ENCODE measurements at regions not wholly inside any gene's neighbourhood (a gene's known extent, or its start where the extent isn't known, plus 50 kb on each side); places are given as distances from the start of the nearest gene placed in this dataset.

DNA sequence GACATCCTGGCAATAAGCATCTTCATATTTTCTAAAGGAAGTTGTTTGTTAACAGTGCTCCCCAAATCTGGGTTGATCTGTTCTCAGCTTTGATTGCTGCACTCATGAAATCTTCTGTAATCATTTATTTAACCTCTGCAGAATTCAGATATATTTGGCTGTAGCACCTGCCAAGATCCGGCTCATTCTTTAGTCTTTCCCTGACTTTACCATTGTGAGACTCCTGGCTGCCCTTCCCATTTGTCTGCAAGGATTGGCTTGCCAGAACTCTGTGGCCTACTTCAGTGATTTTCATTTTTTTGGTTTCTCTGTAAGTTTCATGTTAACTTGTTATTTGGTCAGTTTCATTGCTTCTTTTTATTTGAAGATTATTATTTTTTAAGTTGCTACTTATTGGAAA, 191.2 kb upstream of the PLXNC1 start:
- no peak overlapping the region for H3K4me3 ChIP-seq (ENCODE audit: low read depth, low read length)
- peak; percentile 78 for DNase-seq (ENCODE audit: low read depth)
- TF ChIP-seq, protein P1, sequence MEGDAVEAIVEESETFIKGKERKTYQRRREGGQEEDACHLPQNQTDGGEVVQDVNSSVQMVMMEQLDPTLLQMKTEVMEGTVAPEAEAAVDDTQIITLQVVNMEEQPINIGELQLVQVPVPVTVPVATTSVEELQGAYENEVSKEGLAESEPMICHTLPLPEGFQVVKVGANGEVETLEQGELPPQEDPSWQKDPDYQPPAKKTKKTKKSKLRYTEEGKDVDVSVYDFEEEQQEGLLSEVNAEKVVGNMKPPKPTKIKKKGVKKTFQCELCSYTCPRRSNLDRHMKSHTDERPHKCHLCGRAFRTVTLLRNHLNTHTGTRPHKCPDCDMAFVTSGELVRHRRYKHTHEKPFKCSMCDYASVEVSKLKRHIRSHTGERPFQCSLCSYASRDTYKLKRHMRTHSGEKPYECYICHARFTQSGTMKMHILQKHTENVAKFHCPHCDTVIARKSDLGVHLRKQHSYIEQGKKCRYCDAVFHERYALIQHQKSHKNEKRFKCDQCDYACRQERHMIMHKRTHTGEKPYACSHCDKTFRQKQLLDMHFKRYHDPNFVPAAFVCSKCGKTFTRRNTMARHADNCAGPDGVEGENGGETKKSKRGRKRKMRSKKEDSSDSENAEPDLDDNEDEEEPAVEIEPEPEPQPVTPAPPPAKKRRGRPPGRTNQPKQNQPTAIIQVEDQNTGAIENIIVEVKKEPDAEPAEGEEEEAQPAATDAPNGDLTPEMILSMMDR (IDR thresholded peaks at IDR 0.05; ENCODE audit: insufficient read depth, low read length): no peak

DNA sequence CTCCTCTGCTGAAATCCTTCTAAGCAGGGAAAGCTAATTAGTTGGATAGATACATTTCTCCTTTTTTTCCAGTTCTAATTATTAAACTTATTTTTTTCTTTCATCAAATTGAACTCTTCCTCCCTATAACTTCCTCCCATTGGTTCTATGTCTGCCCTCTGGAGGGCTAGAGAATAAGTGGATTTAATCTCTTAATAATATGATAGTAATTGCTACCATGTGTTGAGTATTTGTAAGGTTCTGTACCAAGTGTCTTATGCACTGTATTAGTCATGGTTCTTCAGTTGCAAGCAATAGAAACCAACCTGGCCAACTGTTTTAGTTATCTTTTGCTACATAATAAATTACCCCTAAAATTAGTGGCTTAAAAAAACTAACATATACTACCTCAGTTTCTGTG, 190.5 kb upstream of the PLXNC1 start:
- peak; percentile 54 for DNase-seq (ENCODE audit: low read depth)
- no peak overlapping the region for H3K4me3 ChIP-seq (ENCODE audit: low read depth, low read length)
- TF ChIP-seq, protein P1 (IDR thresholded peaks at IDR 0.05; ENCODE audit: insufficient read depth, low read length): peak; percentile 8

DNA sequence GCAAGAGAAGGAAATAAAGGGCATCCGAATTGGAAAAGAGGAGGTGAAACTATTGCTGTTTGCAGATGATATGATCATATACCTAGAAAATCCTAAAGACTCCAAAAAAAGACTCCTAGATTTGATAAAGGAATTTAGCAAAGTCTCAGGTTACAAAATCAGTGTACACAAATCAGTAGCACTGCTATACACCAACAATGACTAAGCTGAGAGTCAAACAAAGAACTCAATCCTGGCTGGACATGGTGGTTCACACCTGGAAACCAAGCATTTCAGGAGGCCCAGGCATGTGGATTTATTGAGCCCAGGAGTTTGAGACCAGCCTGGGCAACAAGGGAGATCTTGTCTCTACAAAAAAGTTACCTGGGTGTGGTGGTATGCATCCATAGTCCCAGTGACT, 188.7 kb upstream of the PLXNC1 start:
- H3K4me3 ChIP-seq (ENCODE audit: low read depth, low read length): no peak overlapping the region
- DNase-seq (ENCODE audit: low read depth): no peak

DNA sequence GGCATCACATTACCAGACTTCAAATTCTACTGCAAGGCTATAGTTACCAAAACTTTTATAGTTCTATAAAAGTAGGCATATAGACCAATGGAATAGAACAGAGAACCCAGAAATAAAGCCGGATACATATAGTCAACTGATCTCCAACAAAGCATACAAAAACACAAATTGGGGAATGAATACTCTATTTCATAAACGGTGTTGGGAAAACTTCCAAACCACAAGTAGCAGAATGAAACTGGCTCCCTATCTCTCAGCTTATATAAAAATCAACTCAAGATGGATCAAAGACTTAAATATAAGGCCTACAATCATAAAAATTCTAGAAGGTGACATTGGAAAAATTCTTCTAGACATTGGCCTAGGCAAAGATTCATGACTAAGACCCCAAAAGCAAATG, 187.9 kb upstream of the PLXNC1 start:
- no peak overlapping the region for H3K4me3 ChIP-seq (ENCODE audit: low read depth, low read length)
- DNase-seq (ENCODE audit: low read depth): no peak
- TF ChIP-seq, protein P1 (IDR thresholded peaks at IDR 0.05; ENCODE audit: insufficient read depth, low read length): no peak

More for the DNA sequence above, 188.7 kb upstream of the PLXNC1 start:
- TF ChIP-seq, protein P1 (IDR thresholded peaks at IDR 0.05; ENCODE audit: insufficient read depth, low read length): no peak

DNA sequence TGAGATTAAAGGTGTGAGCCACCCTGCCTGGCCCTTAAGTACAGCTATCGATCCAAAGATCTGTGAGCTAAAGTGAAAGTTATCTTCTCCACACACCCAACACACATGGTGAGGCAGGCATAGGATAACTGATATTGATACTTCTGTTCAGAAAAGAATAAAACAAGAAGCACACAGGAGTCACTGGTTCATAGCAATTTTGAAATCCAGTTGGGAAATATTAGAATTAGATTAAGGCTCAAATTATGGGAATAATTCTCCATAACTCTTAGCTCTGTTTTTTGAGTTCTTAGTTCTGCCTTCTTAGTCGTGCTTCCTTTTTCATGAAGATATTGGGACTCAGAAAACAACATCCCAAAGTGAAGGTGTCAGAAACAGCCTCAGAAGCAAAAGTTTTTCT, 186.0 kb upstream of the PLXNC1 start:
- DNase-seq (ENCODE audit: low read depth): no peak
- TF ChIP-seq, protein P1 (IDR thresholded peaks at IDR 0.05; ENCODE audit: insufficient read depth, low read length): no peak
- no peak overlapping the region for H3K4me3 ChIP-seq (ENCODE audit: low read depth, low read length)

DNA sequence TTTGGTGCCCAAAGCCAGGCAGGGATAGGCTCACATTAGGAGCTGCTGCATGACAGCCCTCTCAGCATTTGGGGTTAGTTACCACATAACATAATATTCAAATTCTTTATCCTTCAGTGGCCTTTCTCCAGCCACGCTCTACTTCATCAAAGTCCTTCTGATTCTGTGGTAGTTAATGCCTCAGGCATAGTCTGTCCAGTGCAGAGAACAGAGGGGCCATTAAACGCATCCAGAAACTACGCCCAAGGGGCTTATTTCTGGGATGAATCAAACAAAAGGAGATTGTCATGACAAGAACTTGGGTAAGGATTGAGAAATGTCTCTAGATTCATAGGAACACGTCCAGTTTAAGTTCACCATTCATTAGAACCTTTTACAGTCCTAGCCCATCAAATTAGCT, 183.4 kb upstream of the PLXNC1 start:
- TF ChIP-seq, protein P1 (IDR thresholded peaks at IDR 0.05; ENCODE audit: insufficient read depth, low read length): no peak
- no peak overlapping the region for H3K4me3 ChIP-seq (ENCODE audit: low read depth, low read length)
- no peak for DNase-seq (ENCODE audit: low read depth)

DNA sequence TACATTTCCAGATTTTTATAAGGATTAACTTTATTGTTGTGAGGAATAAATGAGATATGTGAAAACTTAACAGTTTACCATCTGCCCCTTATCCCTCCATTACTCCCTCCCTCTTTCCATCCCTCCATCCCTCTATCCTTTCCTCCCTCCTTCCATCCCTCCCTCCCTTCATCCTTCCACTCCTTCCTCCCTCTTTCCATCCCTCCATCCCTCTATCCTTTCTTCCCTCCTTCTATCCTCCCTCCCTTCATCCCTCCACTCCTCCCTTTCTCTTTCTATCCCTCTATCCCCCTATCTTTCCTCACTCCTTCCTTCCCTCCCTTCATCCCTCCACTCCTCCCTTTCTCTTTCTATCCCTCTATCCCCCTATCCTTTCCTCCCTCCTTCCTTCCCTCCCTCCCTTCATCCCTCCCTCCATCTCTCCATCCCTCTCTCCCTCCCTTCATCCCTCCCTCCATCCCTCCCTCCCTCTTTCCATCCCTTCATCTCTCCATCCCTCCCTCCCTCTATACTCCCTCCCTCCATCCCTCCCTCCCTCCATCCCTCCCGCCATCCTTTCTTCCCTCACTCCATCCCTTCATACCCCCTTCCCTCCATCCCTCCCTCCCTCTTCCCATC, 181.8 kb upstream of the PLXNC1 start:
- no peak overlapping the region for H3K4me3 ChIP-seq (ENCODE audit: low read depth, low read length)
- TF ChIP-seq, protein P1 (IDR thresholded peaks at IDR 0.05; ENCODE audit: insufficient read depth, low read length): no peak
- no peak for DNase-seq (ENCODE audit: low read depth)
